Hematopoietic multipotent progenitor cell treated with erythropoietin and hydrocortisone succinate and interleukin-3 and kit ligand, for 6 days (in vitro differentiated cells): ENCODE measurements at regions not wholly inside any gene's neighbourhood (a gene's known extent, or its start where the extent isn't known, plus 50 kb on each side); places are given as distances from the start of the nearest gene placed in this dataset.

Experiments
- DNase-seq: peaks from one replicate; pipeline ENCODE4 v3.0.0-alpha.2; 2015

DNA sequence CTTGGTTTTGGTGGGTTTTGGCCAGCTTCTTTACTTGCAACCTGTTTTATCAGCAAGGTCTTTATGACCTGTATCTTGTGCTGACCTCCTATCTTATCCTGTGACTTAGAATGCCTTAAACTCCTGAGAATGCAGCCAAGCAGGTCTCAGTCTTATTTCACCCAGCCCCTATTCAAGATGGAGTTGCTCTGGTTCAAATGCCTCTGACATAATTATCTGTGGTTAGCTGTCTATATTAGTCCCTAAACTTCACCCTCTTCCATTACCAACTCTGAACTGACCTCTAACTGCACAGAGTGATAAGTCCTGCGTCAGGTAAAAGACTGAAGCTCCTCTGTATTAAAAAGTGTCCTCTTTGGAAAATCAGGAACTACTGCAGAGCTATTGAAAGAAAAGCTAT is 61.9 kb upstream of the CD96 start:
- DNase-seq = no peak

DNA sequence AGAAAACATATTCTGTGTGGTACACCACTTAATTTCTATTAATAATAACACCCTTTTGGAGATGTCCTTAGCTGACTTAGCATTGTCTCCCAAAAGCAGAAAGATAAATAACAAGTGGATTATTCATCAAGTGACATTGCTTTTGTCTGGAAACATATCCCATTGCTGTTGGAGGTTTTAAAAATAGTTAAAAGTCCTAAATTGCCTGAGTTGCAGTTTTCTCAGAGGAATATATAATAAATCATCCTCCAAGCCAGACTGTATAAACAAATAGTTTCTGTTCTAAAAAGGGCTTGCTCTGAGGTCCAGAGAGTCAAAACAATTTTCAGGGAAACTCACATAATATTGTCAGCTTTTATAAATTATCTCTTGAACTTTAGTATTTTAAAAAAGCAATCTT is 60.4 kb upstream of the CD96 start:
- no peak for DNase-seq

GRCh38 chr3:111482574-111482973 is 59.4 kb upstream of the CD96 start:
- no peak for DNase-seq

DNA sequence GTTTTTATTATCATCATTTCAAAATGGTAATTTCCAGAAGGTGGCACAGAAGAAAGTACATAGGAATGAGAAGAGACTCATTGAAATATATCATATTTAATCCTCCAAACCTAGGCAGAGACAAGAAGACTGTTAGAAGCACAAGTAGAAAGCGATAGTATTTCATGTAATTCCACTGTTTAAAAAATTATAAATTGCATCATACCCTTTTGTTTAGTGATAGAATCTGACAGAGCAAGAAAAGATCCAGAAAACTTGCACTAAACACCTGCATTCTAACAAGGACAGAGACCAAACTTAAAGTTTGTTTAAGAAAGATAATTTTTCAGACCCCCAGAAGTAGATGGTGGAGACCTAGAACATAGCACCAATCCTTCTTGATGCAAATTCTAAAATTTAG is 56.9 kb upstream of the CD96 start:
- DNase-seq = no peak
